Stimulated activated CD8-positive, alpha-beta memory T cell treated with anti-CD3 and anti-CD28 coated beads, Interleukin-12 subunit alpha, Interleukin-12 subunit beta, amount 100 ng/mL, for 1 hour (primary cell): ENCODE measurements at regions not wholly inside any gene's neighbourhood (a gene's known extent, or its start where the extent isn't known, plus 50 kb on each side); places are given as distances from the start of the nearest gene placed in this dataset.

Experiments used
- DNase-seq: peaks from one replicate; pipeline ENCODE4 v3.0.0-alpha.2; 2020; ENCODE audit warnings: low read depth

DNA sequence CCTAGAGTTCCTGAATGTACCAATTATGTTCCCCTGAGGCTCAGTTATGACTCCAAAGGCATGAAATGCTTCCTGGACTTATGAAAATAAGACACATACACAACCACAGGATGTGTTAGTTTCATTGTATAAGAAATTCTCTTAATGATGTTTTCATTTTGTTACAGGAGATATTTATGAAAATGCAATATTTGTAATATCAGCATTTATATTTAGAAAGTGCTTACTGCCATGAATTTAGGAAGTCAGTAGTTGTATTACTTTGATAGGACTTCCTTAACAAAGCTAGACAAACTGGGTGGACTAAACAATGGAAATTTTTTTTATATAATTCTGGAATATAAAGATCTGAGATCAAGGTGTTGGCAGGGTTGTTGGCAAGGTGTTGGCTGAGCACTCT lies 572.1 kb upstream of the IGFBP7 start:
- DNase-seq, result no peak

DNA sequence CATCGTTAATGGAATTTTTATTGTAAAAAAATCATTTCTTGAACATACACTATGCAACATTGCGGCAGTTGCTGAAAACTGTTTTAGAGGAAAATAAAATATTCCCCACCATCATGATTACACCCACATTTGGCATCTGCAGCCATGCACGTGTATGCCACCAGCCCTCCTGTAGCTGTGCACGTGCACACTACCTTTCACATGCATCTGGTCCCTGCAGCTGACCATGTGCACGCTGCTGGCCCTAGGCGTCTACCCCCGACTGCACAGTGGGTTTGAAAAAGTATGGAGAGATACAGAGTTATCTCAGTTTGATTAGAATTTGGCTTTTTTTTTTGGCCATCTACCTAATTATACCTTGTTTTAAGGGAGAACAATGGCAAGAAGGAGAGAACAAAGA lies 569.8 kb upstream of the IGFBP7 start:
- DNase-seq, result no peak

DNA sequence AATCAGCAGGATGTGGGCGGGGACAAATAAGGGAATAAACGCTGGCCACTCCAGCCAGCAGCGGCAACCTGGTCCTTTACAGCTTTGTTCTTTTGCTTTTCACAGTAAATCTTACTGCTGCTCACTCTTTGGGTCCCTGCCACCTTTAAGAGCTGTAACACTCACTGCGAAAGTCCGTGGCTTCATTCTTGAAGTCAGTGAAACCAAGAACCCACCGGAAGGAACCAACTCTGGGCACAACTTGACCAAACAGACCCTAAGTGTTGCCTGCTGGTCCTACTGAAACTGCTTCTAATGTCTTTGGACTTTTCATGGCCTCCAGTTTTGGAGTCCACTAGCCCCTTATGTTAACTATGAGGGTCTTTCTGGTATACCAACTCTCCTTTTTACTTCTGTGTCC lies 566.2 kb upstream of the IGFBP7 start:
- no peak for DNase-seq

GRCh38 chr4:57672846-57673433 lies 562.8 kb upstream of the IGFBP7 start:
- DNase-seq, result no peak

GRCh38 chr4:57668621-57669020 lies 558.4 kb upstream of the IGFBP7 start:
- no peak for DNase-seq

DNA sequence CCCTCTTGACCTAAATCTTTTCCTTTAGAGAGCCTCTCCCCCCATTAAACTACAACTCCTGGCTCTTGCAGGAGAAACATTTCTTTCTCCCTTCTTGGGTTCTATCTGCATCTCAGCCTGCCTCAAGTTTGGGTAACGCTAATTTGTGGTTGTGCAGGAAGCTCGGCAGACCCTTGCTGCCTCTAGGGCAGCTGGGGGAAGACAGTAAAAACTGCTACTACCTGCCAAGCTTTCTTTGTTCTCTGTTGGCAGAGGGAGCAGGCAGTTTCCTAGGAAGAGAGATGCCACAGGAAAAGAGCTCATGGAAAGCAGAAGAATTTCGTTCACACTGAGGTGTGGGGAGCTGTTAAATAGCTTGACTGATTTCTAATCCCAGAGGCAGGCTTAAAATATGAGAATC lies 555.6 kb upstream of the IGFBP7 start:
- no peak for DNase-seq

GRCh38 chr4:57661517-57662090 lies 551.4 kb upstream of the IGFBP7 start:
- no peak for DNase-seq

DNA sequence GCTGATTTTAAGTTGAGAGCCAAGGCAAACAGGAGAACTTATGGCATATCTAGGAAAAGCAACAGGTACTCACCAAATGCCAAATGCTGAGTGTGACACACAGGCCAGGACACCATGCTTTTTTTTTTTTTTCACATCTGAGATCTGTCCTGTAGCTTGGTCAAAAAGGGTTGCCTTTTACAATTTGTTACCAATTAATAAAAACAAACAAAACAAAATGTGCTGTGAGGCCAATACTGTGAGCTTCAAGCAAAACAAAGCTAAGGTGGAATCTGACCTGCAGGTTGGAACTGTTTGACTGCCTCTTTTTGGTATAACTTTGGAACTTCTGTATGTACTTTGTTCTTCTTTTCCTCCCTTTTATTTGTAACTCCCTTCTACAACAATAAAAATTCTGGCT lies 548.5 kb upstream of the IGFBP7 start:
- no peak for DNase-seq

- DNase-seq, result no peak
Measured at GRCh38 chr4:57658188-57658587, 548.0 kb upstream of the IGFBP7 start.

DNA sequence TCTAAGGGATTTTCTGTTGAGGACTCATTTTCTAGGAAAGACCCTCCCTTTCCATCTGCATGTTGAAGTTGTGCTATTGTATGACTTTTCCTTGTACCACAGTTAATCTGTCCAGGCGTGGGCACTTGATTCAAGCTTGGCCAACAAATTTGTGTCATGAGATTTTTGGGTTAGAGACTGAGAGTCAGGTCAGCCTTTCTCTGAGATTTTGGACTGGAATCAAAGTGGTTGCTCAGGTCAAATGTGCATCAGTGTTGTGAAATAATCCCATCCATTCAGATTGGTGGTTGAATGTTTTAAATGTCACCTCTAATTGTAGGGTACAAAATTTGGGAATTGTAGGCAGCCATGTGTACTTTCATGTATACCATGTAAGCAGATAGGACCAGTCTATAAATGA lies 545.2 kb upstream of the IGFBP7 start:
- no peak for DNase-seq

DNA sequence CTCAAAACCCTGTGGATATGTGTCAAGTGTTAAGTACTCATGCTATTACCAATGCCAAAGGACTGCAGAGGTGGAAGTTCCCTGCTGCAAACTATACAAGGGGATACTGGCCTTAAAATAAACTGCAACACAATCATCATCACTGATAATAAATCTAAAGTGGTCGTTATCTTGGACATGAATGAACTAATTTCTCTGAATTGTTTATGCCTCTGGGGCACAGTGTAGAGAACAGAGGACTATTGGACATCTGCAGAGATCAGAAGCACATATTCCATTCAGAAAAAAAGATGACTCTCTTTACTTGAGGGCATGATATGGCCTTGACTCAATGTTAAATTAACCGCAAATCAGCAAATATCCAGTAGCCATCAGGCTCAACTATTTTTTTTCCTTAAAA lies 542.6 kb upstream of the IGFBP7 start:
- DNase-seq, result no peak

- no peak for DNase-seq
Measured at GRCh38 chr4:57640391-57641100, 530.4 kb upstream of the IGFBP7 start.

DNA sequence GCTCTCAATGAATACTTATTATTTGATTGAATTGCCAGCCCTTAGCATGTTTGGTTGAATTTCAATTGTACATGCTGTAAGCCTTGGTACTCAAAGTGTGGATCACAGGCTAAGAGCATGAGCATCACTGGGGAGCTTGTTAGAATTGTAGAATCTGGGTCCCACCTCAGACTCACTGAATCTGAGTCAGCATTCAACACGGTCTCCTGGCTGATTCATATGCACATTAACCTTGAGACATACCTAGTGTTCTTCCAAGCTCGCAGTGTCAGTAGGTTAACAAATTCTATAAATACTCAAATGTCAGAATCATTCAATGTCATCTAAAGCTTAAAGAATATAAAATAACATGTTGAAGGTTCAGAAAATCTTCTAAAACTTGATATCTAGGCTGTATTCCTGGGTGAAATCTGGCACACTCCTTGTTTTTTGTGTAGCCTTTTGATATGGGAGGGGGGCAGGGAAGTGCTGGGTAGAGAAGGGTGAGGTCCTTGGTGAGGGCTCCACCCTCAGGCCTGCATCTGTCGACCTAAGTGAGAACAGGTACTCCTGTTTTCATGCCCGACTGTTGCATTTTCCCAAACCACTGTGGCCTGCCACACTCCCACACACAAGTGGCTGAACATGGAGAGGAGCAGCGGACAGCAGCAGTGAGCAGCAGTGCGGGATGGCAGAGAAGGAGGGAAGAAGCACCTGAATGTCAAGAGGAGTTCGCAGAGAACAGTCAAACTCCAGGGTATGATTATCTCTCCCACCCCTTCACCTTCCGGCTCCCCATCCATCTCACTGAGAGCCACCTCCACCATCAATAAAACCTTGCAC lies 529.6 kb upstream of the IGFBP7 start:
- DNase-seq, result no peak

- no peak for DNase-seq
Measured at GRCh38 chr4:57635910-57636309, 525.7 kb upstream of the IGFBP7 start.

GRCh38 chr4:57633212-57633859 lies 523.2 kb upstream of the IGFBP7 start:
- DNase-seq, result no peak

DNA sequence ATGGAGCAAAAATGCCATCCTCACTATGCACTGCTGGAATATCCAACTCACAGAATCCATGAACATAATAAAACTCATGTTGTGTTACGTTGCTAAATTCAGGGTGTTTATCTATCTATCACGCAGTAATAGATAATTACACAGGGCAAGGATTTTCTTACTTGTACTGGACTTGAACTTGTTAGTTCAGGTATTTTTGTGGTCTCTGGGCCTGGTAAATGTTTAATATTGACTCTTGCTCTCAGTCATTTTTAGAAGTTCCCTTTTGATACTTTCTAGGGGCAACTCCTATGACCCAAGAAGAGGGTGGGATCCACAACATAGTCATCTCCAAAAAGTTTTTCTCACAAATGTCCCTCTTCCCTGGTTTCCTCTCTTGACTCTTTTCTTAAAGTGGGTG lies 522.4 kb upstream of the IGFBP7 start:
- no peak for DNase-seq

- no peak for DNase-seq
Measured at GRCh38 chr4:57631147-57631546, 521.0 kb upstream of the IGFBP7 start.

DNA sequence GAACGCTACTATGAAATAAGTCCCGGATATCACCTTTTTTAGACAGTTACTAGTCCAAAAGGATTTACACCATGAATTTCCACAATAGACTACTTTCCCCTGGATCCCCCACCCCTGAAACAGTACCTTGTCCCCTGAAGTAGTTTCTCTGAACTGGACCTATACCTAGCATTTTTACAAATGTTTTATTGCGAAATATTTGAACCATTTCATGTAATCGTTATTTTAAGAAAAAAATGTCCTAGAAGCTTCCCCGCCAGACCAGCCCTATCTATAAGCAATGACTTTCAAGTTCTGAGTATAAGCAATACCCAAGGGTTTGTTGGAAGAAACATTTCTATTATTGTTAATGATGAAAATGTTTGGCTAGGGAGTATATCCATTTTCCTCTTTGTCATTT lies 517.8 kb upstream of the IGFBP7 start:
- DNase-seq, result no peak

GRCh38 chr4:57614257-57614932 lies 504.2 kb upstream of the IGFBP7 start:
- no peak for DNase-seq

- no peak for DNase-seq
Measured at GRCh38 chr4:57612279-57612678, 502.1 kb upstream of the IGFBP7 start.

- no peak for DNase-seq
Measured at GRCh38 chr4:57607566-57608180, 497.5 kb upstream of the IGFBP7 start.
